SHP77 (cell line): ENCODE measurements at regions not wholly inside any gene's neighbourhood (a gene's known extent, or its start where the extent isn't known, plus 50 kb on each side); places are given as distances from the start of the nearest gene placed in this dataset.

Experiments used
- DNase-seq, 2 experiments: peaks; one replicate each; lab custom pipeline; 2025; lab: John Stamatoyannopoulos, UW

- DNase-seq, result no peak
Observed at GRCh38 chr7:114755856-114756255, 166.0 kb upstream of the MDFIC start.

GRCh38 chr7:114758661-114759227 lies 163.2 kb upstream of the MDFIC start:
- no peak for DNase-seq

GRCh38 chr7:114759347-114760062 lies 162.4 kb upstream of the MDFIC start:
- DNase-seq, result peak; percentile 64 to 65

- no peak for DNase-seq
Observed at GRCh38 chr7:114760477-114760876, 161.4 kb upstream of the MDFIC start.

DNA sequence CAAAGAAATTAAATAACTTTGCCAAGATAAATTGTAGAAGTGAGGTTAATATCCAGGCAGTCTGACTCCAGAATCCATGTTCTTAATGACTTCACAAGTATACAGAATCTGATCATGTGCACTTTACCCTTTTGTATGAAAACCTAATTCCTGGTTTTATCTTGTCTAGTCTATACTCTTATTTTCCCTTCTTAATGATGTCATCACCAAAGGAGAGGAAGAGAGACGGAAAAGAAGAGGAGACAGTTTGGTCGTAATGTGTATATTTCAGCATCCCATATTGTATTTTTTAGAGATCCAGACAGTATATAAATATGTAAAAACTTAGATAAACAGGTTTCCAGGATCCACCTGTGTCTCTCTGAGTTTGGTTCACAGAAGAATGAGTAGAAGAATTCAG lies 159.9 kb upstream of the MDFIC start:
- DNase-seq, result no peak

DNA sequence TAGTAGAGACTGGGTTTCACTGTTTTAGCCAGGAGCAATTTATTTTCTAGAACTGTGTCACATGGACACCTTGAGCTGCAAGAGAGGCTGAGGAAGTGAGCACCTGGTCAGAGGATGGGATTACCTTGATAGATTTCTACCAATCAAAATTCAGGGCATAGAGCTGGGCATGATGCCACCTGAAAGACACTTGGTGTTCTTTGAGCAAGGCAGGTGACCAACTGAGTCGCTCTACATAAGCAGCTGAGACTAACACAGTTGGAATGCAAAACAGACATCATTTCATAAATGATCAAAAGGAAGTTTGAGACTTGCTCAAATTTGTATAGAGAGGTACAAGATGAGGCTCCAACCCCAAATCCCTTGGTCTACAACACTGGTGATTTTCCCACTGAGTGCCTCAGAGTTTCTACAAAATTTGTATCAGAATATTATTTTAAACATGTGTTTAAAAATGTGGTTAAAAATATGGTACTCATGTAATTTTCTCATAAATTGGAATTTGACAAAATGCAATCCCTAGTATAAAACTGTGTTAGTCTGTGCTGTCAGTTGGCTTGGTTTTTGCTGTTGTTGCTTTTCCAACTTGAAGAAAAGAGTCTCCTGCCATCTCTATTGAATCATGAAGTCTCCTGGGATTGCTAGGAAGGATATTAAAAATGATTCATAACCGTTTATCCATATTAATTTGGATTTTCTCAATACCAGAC lies 156.4 kb upstream of the MDFIC start:
- DNase-seq, result no peak

- no peak for DNase-seq
Observed at GRCh38 chr7:114766041-114766356, 155.9 kb upstream of the MDFIC start.

DNA sequence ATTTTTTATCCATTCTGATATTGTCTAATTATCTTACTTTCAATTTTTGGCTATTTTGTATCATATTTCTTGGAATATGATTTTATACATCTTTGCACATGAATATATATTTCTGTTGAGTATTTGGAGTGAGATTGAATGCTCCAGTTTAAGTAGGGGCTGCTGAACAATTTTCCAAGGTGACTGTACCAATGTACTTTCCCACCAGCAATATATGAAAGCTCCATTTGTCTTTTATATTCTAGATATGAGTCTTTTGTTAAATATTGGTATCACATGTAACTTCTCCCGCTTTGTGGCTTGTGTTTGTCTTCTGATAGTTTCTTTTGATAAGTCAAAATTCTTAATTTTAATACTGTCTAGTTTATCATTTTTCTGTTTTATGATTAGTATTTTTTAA lies 144.6 kb upstream of the MDFIC start:
- DNase-seq, result no peak

- DNase-seq, result no peak
Observed at GRCh38 chr7:114783508-114783907, 138.4 kb upstream of the MDFIC start.

DNA sequence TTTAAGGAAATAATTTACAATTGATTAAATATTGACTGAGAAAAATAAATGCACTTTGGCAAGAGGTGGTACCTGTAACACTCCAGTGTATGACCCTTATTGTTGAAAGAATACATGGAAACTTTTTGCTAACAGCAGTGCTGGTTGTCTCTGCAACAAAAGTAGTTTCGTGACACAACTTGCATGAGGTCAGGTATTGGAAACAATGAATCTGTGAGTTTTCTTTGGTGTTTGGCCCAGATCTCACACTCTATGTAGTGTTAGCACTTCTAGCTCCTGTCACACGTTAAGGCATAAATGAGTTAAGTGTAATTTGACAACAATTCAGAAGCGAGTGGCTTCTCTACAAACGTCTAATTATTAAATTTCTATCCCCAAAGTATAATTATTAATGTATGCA lies 137.7 kb upstream of the MDFIC start:
- DNase-seq, result no peak

- no peak for DNase-seq
Observed at GRCh38 chr7:114784746-114785145, 137.1 kb upstream of the MDFIC start.

DNA sequence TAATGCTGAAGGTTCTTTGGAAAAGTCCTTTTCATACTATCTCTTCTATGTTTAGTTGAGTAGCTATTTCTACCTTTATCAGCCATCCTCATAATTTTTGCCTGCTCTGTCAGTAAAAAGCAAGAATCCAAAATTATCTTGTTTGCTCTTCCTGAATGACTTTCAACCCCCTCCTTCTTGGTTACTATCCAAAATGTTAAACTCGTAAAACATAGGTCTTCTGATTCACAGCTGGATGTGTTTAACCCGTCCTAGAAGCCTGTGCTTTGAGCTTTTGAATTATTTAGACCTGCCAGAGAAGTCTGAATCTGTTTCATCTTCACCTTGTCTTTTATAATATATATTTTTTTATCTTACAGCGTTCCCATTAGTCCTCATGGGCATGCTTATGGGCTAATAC lies 136.4 kb upstream of the MDFIC start:
- DNase-seq, result no peak

DNA sequence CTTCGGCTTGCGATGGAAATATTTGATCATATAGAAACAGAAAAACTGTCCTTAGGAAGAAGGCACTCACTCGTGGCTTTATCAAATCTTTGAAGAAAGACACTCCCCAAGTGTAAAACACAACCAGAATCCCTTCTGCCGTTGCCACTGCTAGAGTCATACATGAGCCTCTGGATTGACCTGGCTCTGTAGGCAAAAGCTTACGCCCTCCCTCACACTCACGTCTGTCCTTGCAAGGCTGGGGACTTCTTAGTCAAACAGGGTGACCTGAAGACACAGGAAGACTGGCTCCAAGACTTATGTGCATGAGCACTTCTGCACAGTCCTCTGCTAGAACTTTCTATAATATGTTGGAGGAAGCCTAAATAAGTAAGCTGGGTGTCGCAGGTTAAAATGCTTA lies 135.4 kb upstream of the MDFIC start:
- DNase-seq, result no peak

- no peak for DNase-seq
Observed at GRCh38 chr7:114787556-114787955, 134.3 kb upstream of the MDFIC start.

DNA sequence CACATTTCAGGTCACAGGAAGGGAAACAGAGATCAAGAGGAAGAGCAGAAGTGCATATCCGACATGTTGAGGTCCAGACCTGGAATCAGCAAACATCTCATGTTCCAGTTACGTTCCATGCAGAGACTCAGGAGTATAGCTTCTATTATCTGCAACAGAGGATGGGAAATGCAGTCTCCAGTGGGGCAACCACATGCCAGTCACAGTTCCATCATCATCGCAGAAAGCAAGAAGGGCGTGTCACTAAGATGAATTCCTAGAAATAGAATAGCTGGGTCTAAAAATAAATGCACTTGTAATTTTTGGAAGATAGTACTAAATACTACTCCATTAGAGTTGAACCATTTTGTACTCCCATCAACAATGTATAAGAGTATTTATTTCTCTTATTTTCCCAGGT lies 133.2 kb upstream of the MDFIC start:
- DNase-seq, result no peak

DNA sequence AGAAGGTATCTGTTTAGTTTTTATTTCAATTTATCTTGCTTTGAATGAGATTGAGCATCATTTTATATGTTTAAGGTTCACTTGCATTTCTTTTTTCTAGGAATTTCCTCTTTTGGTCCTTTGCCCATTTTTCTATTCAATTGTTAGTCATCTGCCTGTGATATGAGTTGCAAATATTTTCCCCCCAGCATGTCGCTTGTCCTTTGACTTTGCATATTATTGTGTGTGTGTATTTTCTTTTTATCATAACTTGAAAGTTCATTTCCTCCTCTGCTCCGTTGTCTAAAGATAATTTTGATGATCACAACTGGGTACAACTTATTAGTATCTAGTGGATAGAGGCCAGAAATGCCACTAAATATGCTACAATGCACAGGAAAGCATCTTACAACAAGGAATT lies 132.7 kb upstream of the MDFIC start:
- DNase-seq, result no peak

GRCh38 chr7:114789871-114790311 lies 132.0 kb upstream of the MDFIC start:
- DNase-seq, result no peak

GRCh38 chr7:114790521-114790920 lies 131.4 kb upstream of the MDFIC start:
- DNase-seq, result no peak

- DNase-seq, result no peak
Observed at GRCh38 chr7:114791771-114792170, 130.1 kb upstream of the MDFIC start.

GRCh38 chr7:114793155-114793845 lies 128.6 kb upstream of the MDFIC start:
- DNase-seq, result no peak

DNA sequence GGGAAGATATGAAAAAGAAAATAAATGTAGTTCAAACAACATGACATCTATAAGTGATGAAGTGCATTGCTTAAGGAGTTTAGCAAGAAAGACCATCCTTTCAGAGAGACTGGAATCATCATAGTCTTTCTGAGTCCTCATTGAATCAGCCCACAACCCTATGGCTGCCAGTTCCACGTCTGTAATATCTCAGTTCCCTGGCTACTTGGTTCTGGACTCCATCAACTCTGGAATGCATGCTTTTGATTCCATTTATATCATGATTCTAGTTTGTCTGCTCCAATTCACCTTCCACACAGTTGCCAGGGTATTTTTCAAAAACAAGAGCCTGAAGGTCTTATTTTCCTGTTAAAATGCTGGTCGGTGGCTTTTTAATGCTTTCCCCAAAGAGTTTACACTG lies 126.4 kb upstream of the MDFIC start:
- DNase-seq, result no peak

- no peak for DNase-seq
Observed at GRCh38 chr7:114799628-114800028, 122.3 kb upstream of the MDFIC start.

DNA sequence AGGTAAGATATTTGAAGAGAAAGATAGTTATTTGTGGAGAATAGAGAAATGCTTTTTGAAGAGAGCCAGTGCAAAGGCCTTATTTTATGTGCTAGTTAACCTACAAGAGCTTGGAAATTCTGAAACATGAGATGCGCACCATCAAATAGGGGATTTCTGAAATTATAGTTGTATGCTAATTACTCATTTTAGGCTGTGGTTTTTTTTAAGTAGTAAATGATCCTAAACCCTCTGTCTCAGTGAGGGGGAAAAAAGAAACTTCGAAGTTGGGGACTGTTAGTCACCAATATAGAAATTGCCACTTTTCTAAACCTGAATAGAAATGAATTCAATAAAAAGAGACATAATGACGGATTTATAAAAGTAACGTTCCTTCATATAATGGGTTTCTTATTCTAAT lies 119.3 kb upstream of the MDFIC start:
- no peak for DNase-seq
